ENCODE measurements at regions not wholly inside any gene's neighbourhood (a gene's known extent, or its start where the extent isn't known, plus 50 kb on each side); places are given as distances from the start of the nearest gene placed in this dataset.

DNA sequence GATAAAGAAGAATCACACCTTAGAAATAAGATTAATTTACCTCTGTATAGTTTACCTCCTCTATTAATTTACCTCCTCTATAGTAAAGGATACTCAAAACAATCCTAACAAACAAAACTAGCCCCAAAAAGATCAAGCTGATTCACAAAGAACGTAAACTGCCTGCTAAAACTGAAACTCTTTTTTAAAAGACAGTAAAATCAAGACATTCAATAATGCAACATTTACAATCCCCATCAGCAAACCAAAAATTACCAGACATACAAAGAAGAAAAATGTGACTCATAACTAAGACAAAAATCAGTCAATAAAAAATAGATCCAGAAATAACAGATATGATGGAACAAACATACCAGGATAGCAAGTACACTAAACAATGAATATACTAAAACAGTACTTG is 215.7 kb downstream of the ZEB2 start:
- H3K36me3 ChIP-seq, result no peaks in the 10 kb centered on the region
- no peaks in the 10 kb centered on the region for H3K27me3 ChIP-seq
- H3K27ac ChIP-seq, result no peak overlapping the region
- intact Hi-C loops (cut with DNase I; ENCODE audit: low total_unique reads), result no loop called here
- no peaks in the 10 kb centered on the region for H3K4me1 ChIP-seq
- DNase-seq, result no peak
- H3K4me3 ChIP-seq, result no peak overlapping the region
- whole genome bisulfite sequencing, 5 donors, result 81 to 95% (median 91%) methylated on average over 1 of the region's 1 CpG
- peaks cover 0 to 13% (median 0%) of the 10 kb centered on the region in 4 donors for H3K9me3 ChIP-seq
- TF ChIP-seq CTCF (IDR thresholded peaks at IDR 0.05) (no peak), EP300 (IDR thresholded peaks at IDR 0.05) (no peak), POLR2AphosphoS5 (IDR thresholded peaks at IDR 0.05) (no peak), POLR2A (IDR thresholded peaks at IDR 0.05) (no peak)

GRCh38 chr2:144300632-144301031 is 219.3 kb downstream of the ZEB2 start:
- Histone ChIP-seq H3K36me3 (no peaks in the 10 kb centered on the region), H3K4me3 (no peak overlapping the region), H3K4me1 (no peaks in the 10 kb centered on the region), H3K27ac (no peak overlapping the region), H3K9me3 (peaks cover 0 to 6% (median 0%) of the 10 kb centered on the region in 4 donors), H3K27me3 (no peaks in the 10 kb centered on the region)
- 63 to 84% (median 78%) methylated on average over 2 of the region's 2 CpGs for WGBS, 5 donors
- TF ChIP-seq EP300 (IDR thresholded peaks at IDR 0.05) (no peak), POLR2AphosphoS5 (IDR thresholded peaks at IDR 0.05) (no peak), POLR2A (IDR thresholded peaks at IDR 0.05) (no peak), CTCF (IDR thresholded peaks at IDR 0.05) (no peak)
- intact Hi-C loops (cut with DNase I; ENCODE audit: low total_unique reads), result no loop called here
- DNase-seq, result no peak

DNA sequence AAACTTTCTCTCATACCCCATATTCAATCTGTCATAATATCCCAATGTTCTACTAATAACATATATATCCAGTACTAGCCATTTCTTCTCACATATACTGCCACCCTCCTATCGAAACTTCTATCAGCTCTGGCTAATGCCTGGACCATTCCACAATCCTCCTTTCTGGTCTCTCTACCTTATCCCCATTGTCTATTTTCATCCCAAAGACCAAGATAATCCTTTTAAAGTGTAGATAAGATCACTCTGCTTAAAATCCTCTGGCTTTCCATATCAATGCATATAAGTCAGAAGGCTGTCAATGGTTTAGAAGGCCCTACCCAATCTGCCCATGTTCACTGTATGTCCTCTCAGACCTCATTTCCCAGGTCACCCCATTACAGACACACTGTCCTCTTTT is 229.6 kb downstream of the ZEB2 start:
- Histone ChIP-seq H3K27me3 (no peaks in the 10 kb centered on the region), H3K4me1 (no peaks in the 10 kb centered on the region), H3K36me3 (no peaks in the 10 kb centered on the region), H3K4me3 (no peak overlapping the region), H3K9me3 (peaks cover 0 to 6% (median 2%) of the 10 kb centered on the region in 4 donors), H3K27ac (no peak overlapping the region)
- 97 to 100% (median 100%) methylated on average over 1 of the region's 1 CpG for WGBS, 5 donors
- no peak for DNase-seq
- intact Hi-C loops (cut with DNase I; ENCODE audit: low total_unique reads), result no loop called here
- no peak for TF ChIP-seq CTCF (IDR thresholded peaks at IDR 0.05)
- TF ChIP-seq EP300 (IDR thresholded peaks at IDR 0.05), result no peak
- no peak for TF ChIP-seq POLR2A (IDR thresholded peaks at IDR 0.05)
- TF ChIP-seq POLR2AphosphoS5 (IDR thresholded peaks at IDR 0.05), result no peak

GRCh38 chr2:144288438-144288837 is 231.5 kb downstream of the ZEB2 start:
- Histone ChIP-seq H3K36me3 (no peaks in the 10 kb centered on the region), H3K4me3 (no peak overlapping the region), H3K4me1 (no peaks in the 10 kb centered on the region), H3K9me3 (peaks cover 0 to 6% (median 2%) of the 10 kb centered on the region in 4 donors), H3K27me3 (no peaks in the 10 kb centered on the region), H3K27ac (no peak overlapping the region)
- intact Hi-C loops (cut with DNase I; ENCODE audit: low total_unique reads), result no loop called here
- TF ChIP-seq POLR2AphosphoS5 (IDR thresholded peaks at IDR 0.05), result no peak
- no peak for TF ChIP-seq CTCF (IDR thresholded peaks at IDR 0.05)
- no peak for TF ChIP-seq EP300 (IDR thresholded peaks at IDR 0.05)
- TF ChIP-seq POLR2A (IDR thresholded peaks at IDR 0.05), result no peak
- WGBS, 5 donors, result 61 to 71% (median 65%) methylated on average over 3 of the region's 3 CpGs
- no peak for DNase-seq
